VCaP (cell line): ENCODE measurements at regions not wholly inside any gene's neighbourhood (a gene's known extent, or its start where the extent isn't known, plus 50 kb on each side); places are given as distances from the start of the nearest gene placed in this dataset.

Experiments
- H3K27ac ChIP-seq: fragments of 450-650 bp; 2 replicates; pipeline ENCODE4 v1.5.1; 2017
- CTCF ChIP-seq: fragments of 450-650 bp; conservative IDR thresholded peaks from 2 replicates; pipeline ENCODE4 v1.5.1; 2017; ENCODE audit warnings: mild to moderate bottlenecking, moderate library complexity

- H3K27ac ChIP-seq: no peak overlapping the region
- no peak for TF ChIP-seq CTCF
Observed at GRCh38 chr2:151097895-151098294, 163.8 kb downstream of the RBM43 start.

- no peak overlapping the region for H3K27ac ChIP-seq
- no peak for TF ChIP-seq CTCF
Observed at GRCh38 chr2:151097128-151097527, 164.5 kb downstream of the RBM43 start.

GRCh38 chr2:151096235-151096634 lies 165.4 kb downstream of the RBM43 start:
- no peak overlapping the region for H3K27ac ChIP-seq
- no peak for TF ChIP-seq CTCF

GRCh38 chr2:151095463-151095862 lies 166.2 kb downstream of the RBM43 start:
- TF ChIP-seq CTCF: no peak
- H3K27ac ChIP-seq: no peak overlapping the region

- H3K27ac ChIP-seq: no peak overlapping the region
- TF ChIP-seq CTCF: no peak
Observed at GRCh38 chr2:151091583-151091982, 170.1 kb downstream of the RBM43 start.

GRCh38 chr2:151087377-151087776 lies 174.3 kb downstream of the RBM43 start:
- no peak for TF ChIP-seq CTCF

GRCh38 chr2:151085181-151085611 lies 176.5 kb downstream of the RBM43 start:
- H3K27ac ChIP-seq: no peak overlapping the region
- TF ChIP-seq CTCF: no peak

More at GRCh38 chr2:151087377-151087776, 174.3 kb downstream of the RBM43 start:
- H3K27ac ChIP-seq: no peak overlapping the region
